Ectodermal cell (in vitro differentiated cells): ENCODE measurements at regions not wholly inside any gene's neighbourhood (a gene's known extent, or its start where the extent isn't known, plus 50 kb on each side); places are given as distances from the start of the nearest gene placed in this dataset.

ENCODE experiments used
- H3K27ac ChIP-seq: 2 replicates; pipeline ENCODE4 v1.7.0; 2013; ENCODE audit warnings: mild to moderate bottlenecking, low read depth, low read length; ENCODE audit not compliant: insufficient read depth, poor library complexity, severe bottlenecking
- H3K27me3 ChIP-seq: 2 replicates; pipeline ENCODE4 v1.7.0; 2013; ENCODE audit warnings: mild to moderate bottlenecking, low read length; ENCODE audit not compliant: insufficient read depth, control insufficient read depth, poor library complexity, severe bottlenecking
- H3K36me3 ChIP-seq: one replicate; pipeline ENCODE4 v1.7.0; 2013; ENCODE audit warnings: low read length; ENCODE audit not compliant: control insufficient read depth, insufficient read depth
- H3K4me1 ChIP-seq: one replicate; pipeline ENCODE4 v1.7.0; 2013; ENCODE audit warnings: low read length; ENCODE audit not compliant: control insufficient read depth, insufficient read depth
- H3K4me3 ChIP-seq: 2 replicates; pipeline ENCODE4 v1.7.0; 2013; ENCODE audit warnings: low read depth, low read length, control low read depth; ENCODE audit not compliant: insufficient read depth
- H3K9me3 ChIP-seq: 2 replicates; pipeline ENCODE4 v1.7.0; 2013; ENCODE audit warnings: mild to moderate bottlenecking, low read length, moderate library complexity; ENCODE audit not compliant: control insufficient read depth
- WGBS, 2 experiments: methylation state at CpG; one replicate each; pipeline ENCODE4 v1.1.7; 2013; ENCODE audit warnings: missing lambda C conversion rate in 2 of 2; 5-methylcytosine and 5-hydroxymethylcytosine counted together

DNA sequence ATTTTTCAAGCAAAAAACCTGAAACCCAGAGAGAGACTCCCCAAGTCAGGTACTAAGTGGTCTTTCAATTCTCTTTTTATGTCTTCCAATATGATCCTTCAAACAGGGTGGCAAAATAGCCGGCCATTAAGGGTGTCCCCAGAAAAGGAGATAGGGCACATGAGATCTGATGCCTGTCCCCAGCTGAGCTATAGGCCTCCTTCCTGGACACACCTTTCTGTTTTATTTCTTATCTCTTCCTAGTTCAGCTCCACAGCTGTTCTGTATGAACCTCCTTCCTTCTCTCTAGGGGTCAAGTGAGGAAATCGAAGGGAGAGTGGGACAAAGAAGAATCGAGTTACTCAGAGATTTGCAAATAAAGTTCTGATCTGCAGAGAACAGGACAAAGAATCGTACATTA is 112.4 kb upstream of the ATP1A1 start:
- H3K27me3 ChIP-seq = no peaks in the 10 kb centered on the region

GRCh38 chr1:116261227-116261626 is 111.8 kb upstream of the ATP1A1 start:
- no peaks in the 10 kb centered on the region for H3K36me3 ChIP-seq
- H3K9me3 ChIP-seq = no peaks in the 10 kb centered on the region
- no peak overlapping the region for H3K4me3 ChIP-seq
- H3K27ac ChIP-seq = no peak overlapping the region
- H3K4me1 ChIP-seq = peaks cover 17% of the 10 kb centered on the region
- H3K27me3 ChIP-seq = no peaks in the 10 kb centered on the region
- WGBS, 2 experiments = 57 to 58% methylated on average over 6 to 7 of the region's 7 CpGs

More for the DNA sequence above, 112.4 kb upstream of the ATP1A1 start:
- Histone ChIP-seq H3K27ac (no peak overlapping the region), H3K36me3 (no peaks in the 10 kb centered on the region), H3K4me3 (no peak overlapping the region), H3K9me3 (no peaks in the 10 kb centered on the region), H3K4me1 (peaks cover 19% of the 10 kb centered on the region)
- 84 to 91% methylated on average over 4 of the region's 4 CpGs for WGBS, 2 experiments

GRCh38 chr1:116262207-116262994 is 110.6 kb upstream of the ATP1A1 start:
- Histone ChIP-seq H3K4me1 (peaks cover 17% of the 10 kb centered on the region), H3K9me3 (no peaks in the 10 kb centered on the region), H3K4me3 (no peak overlapping the region), H3K27me3 (no peaks in the 10 kb centered on the region), H3K36me3 (no peaks in the 10 kb centered on the region), H3K27ac (peak overlapping the region; percentile 28)
- 75% methylated on average over 8 of the region's 8 CpGs for WGBS, 2 experiments

- WGBS, 2 experiments = 53 to 57% methylated on average over 1 of the region's 1 CpG
- Histone ChIP-seq H3K27ac (peak overlapping the region; percentile 28), H3K27me3 (no peaks in the 10 kb centered on the region), H3K9me3 (no peaks in the 10 kb centered on the region), H3K36me3 (no peaks in the 10 kb centered on the region), H3K4me1 (peaks cover 17% of the 10 kb centered on the region), H3K4me3 (no peak overlapping the region)
Observed at GRCh38 chr1:116262995-116263385, 110.1 kb upstream of the ATP1A1 start.

- Histone ChIP-seq H3K27ac (no peak overlapping the region), H3K4me1 (peaks cover 10% of the 10 kb centered on the region), H3K27me3 (no peaks in the 10 kb centered on the region), H3K36me3 (no peaks in the 10 kb centered on the region), H3K9me3 (no peaks in the 10 kb centered on the region), H3K4me3 (no peak overlapping the region)
- 96% methylated on average over 5 to 6 of the region's 6 CpGs for WGBS, 2 experiments
Observed at GRCh38 chr1:116265931-116266863, 106.8 kb upstream of the ATP1A1 start.

DNA sequence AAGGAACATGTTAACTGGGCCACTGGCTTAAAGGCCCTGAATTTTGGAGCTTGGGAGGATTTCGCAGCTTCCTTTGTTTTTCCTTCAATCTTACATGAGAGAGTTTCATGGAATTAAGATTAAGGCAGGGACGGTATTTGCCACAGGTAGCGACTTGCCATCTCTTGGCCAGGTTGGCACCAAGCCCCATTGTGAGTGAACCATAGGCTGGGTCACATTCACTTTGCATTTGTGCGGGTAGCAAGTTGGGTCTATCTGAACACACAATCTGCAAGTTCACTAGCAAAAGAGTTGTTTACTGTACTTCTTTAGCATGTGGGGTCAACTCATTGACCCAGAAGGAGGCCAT is 106.2 kb upstream of the ATP1A1 start:
- Histone ChIP-seq H3K4me3 (no peak overlapping the region), H3K36me3 (no peaks in the 10 kb centered on the region), H3K9me3 (no peaks in the 10 kb centered on the region), H3K4me1 (peaks cover 9% of the 10 kb centered on the region), H3K27me3 (no peaks in the 10 kb centered on the region), H3K27ac (no peak overlapping the region)
- WGBS, 2 experiments = 94% methylated on average over 4 of the region's 4 CpGs

- no peaks in the 10 kb centered on the region for H3K36me3 ChIP-seq
- peaks cover 3% of the 10 kb centered on the region for H3K4me1 ChIP-seq
- no peaks in the 10 kb centered on the region for H3K27me3 ChIP-seq
- WGBS, 2 experiments = 93 to 95% methylated on average over 2 of the region's 2 CpGs
- no peak overlapping the region for H3K4me3 ChIP-seq
- no peak overlapping the region for H3K27ac ChIP-seq
- H3K9me3 ChIP-seq = no peaks in the 10 kb centered on the region
Observed at GRCh38 chr1:116268211-116268610, 104.8 kb upstream of the ATP1A1 start.

GRCh38 chr1:116270316-116271057 is 102.6 kb upstream of the ATP1A1 start:
- H3K9me3 ChIP-seq = no peaks in the 10 kb centered on the region

GRCh38 chr1:116273042-116273783 is 99.8 kb upstream of the ATP1A1 start:
- WGBS, 2 experiments = 64 to 66% methylated on average over 8 of the region's 8 CpGs
- no peaks in the 10 kb centered on the region for H3K9me3 ChIP-seq
- no peak overlapping the region for H3K4me3 ChIP-seq
- H3K36me3 ChIP-seq = no peaks in the 10 kb centered on the region
- no peak overlapping the region for H3K27ac ChIP-seq
- no peaks in the 10 kb centered on the region for H3K27me3 ChIP-seq
- peaks cover 16% of the 10 kb centered on the region for H3K4me1 ChIP-seq

More at GRCh38 chr1:116270316-116271057, 102.6 kb upstream of the ATP1A1 start:
- Histone ChIP-seq H3K27me3 (no peaks in the 10 kb centered on the region), H3K4me3 (no peak overlapping the region), H3K27ac (no peak overlapping the region), H3K36me3 (no peaks in the 10 kb centered on the region), H3K4me1 (peaks cover 16% of the 10 kb centered on the region)
- 77 to 93% methylated on average over 2 of the region's 2 CpGs for WGBS, 2 experiments
